Adrenal gland (tissue), 5 donors: ENCODE measurements at regions not wholly inside any gene's neighbourhood (a gene's known extent, or its start where the extent isn't known, plus 50 kb on each side); places are given as distances from the start of the nearest gene placed in this dataset.

ENCODE experiments used
- POLR2A ChIP-seq, 2 donors: fragments of 450-650 bp; IDR thresholded peaks; one replicate each; pipeline ENCODE4 v1.6.1; 2017; ENCODE audit warnings: antibody characterized with exemption in 2 of 2, mild to moderate bottlenecking in 2 of 2, moderate library complexity in 1 of 2
- TF ChIP-seq, protein P1 (sequence below), 6 experiments: fragments of 450-650 bp in 4 of 6; fragments of 200-600 bp in 2 of 6; sonication (generic) in 1 of 6; IDR thresholded peaks; 1 replicate in 5 of 6; 2 replicates in 1 of 6; pipeline versions ENCODE4 v1.5.1 to v1.8.0; 2016 to 2021; ENCODE audit warnings: antibody characterized with exemption in 6 of 6, mild to moderate bottlenecking in 2 of 6, moderate library complexity in 1 of 6
- donor health status: DM: no; HTN: no; CAD: no.

DNA sequence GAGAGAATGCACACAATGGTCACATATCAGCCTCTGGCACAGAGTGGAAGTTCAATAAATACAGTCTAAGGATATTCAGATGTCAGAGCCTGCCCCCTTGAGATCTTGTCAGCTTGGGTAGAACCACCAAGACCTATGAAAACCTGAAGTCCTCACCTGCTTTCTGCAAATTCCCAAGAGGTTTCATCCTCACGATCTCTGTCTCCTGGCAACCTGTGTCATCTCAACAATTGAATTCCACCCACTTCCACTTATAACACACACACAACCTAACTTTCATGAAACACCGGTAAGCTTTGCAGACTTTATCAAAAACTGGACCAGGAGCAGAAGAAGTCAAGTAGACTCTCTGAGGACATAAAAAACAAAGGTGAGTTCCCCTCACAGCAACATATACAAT, 151.6 kb upstream of the SLC30A5 start:
- TF ChIP-seq, protein P1, sequence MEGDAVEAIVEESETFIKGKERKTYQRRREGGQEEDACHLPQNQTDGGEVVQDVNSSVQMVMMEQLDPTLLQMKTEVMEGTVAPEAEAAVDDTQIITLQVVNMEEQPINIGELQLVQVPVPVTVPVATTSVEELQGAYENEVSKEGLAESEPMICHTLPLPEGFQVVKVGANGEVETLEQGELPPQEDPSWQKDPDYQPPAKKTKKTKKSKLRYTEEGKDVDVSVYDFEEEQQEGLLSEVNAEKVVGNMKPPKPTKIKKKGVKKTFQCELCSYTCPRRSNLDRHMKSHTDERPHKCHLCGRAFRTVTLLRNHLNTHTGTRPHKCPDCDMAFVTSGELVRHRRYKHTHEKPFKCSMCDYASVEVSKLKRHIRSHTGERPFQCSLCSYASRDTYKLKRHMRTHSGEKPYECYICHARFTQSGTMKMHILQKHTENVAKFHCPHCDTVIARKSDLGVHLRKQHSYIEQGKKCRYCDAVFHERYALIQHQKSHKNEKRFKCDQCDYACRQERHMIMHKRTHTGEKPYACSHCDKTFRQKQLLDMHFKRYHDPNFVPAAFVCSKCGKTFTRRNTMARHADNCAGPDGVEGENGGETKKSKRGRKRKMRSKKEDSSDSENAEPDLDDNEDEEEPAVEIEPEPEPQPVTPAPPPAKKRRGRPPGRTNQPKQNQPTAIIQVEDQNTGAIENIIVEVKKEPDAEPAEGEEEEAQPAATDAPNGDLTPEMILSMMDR (IDR thresholded peaks at IDR 0.05) = no peak
- TF ChIP-seq POLR2A (IDR thresholded peaks at IDR 0.05) = no peak
